ENCODE measurements at regions not wholly inside any gene's neighbourhood (a gene's known extent, or its start where the extent isn't known, plus 50 kb on each side); places are given as distances from the start of the nearest gene placed in this dataset.

GRCh38 chr17:51439395-51440229, 179.3 kb downstream of the UTP18 start:
- no peak for ATAC-seq
- Mint-ChIP-seq H3K36me3 (no peaks in the 10 kb centered on the region), H3K27me3 (peaks cover 59% of the 10 kb centered on the region), H3K4me1 (no peaks in the 10 kb centered on the region), H3K9me3 (no peaks in the 10 kb centered on the region), H3K4me3 (no peak overlapping the region), H3K27ac (no peak overlapping the region)

- no peaks in the 10 kb centered on the region for H3K36me3 Mint-ChIP-seq
- H3K27ac Mint-ChIP-seq = no peak overlapping the region
- peaks cover 67% of the 10 kb centered on the region for H3K27me3 Mint-ChIP-seq
- H3K4me1 Mint-ChIP-seq = no peaks in the 10 kb centered on the region
- no peak overlapping the region for H3K4me3 Mint-ChIP-seq
- H3K9me3 Mint-ChIP-seq = no peaks in the 10 kb centered on the region
- ATAC-seq = no peak
Measured at GRCh38 chr17:51441431-51441830, 181.1 kb downstream of the UTP18 start.

- H3K4me1 Mint-ChIP-seq = no peaks in the 10 kb centered on the region
- no peak for ATAC-seq
- H3K27ac Mint-ChIP-seq = no peak overlapping the region
- peaks cover 69% of the 10 kb centered on the region for H3K27me3 Mint-ChIP-seq
- no peaks in the 10 kb centered on the region for H3K9me3 Mint-ChIP-seq
- no peaks in the 10 kb centered on the region for H3K36me3 Mint-ChIP-seq
- H3K4me3 Mint-ChIP-seq = no peak overlapping the region
Measured at GRCh38 chr17:51442088-51442865, 181.9 kb downstream of the UTP18 start.

- ATAC-seq = no peak
- Mint-ChIP-seq H3K27ac (no peak overlapping the region), H3K9me3 (peaks cover 4% of the 10 kb centered on the region), H3K4me1 (no peaks in the 10 kb centered on the region), H3K27me3 (peaks cover 57% of the 10 kb centered on the region), H3K4me3 (no peak overlapping the region), H3K36me3 (no peaks in the 10 kb centered on the region)
Measured at GRCh38 chr17:51443646-51444045, 183.3 kb downstream of the UTP18 start.

- Mint-ChIP-seq H3K9me3 (peaks cover 15% of the 10 kb centered on the region), H3K4me1 (no peaks in the 10 kb centered on the region), H3K4me3 (no peak overlapping the region), H3K36me3 (no peaks in the 10 kb centered on the region), H3K27me3 (peaks cover 45% of the 10 kb centered on the region), H3K27ac (no peak overlapping the region)
- ATAC-seq = no peak
Measured at GRCh38 chr17:51445946-51446345, 185.6 kb downstream of the UTP18 start.

GRCh38 chr17:51454456-51454978, 194.2 kb downstream of the UTP18 start:
- peaks cover 10% of the 10 kb centered on the region for H3K27me3 Mint-ChIP-seq
- H3K36me3 Mint-ChIP-seq = no peaks in the 10 kb centered on the region
- no peak for ATAC-seq
- no peak overlapping the region for H3K4me3 Mint-ChIP-seq
- no peak overlapping the region for H3K27ac Mint-ChIP-seq
- no peaks in the 10 kb centered on the region for H3K4me1 Mint-ChIP-seq
- H3K9me3 Mint-ChIP-seq = peaks cover 11% of the 10 kb centered on the region

- peak; percentile 47 for ATAC-seq
- peaks cover 6% of the 10 kb centered on the region for H3K9me3 Mint-ChIP-seq
- H3K4me1 Mint-ChIP-seq = no peaks in the 10 kb centered on the region
- no peak overlapping the region for H3K27ac Mint-ChIP-seq
- H3K27me3 Mint-ChIP-seq = peaks cover 10% of the 10 kb centered on the region
- H3K4me3 Mint-ChIP-seq = no peak overlapping the region
- no peaks in the 10 kb centered on the region for H3K36me3 Mint-ChIP-seq
Measured at GRCh38 chr17:51455211-51455610, 194.9 kb downstream of the UTP18 start.

- Mint-ChIP-seq H3K27me3 (peaks cover 10% of the 10 kb centered on the region), H3K4me3 (no peak overlapping the region), H3K9me3 (peaks cover 6% of the 10 kb centered on the region), H3K27ac (no peak overlapping the region), H3K4me1 (no peaks in the 10 kb centered on the region), H3K36me3 (no peaks in the 10 kb centered on the region)
- no peak for ATAC-seq
Measured at GRCh38 chr17:51455931-51456330, 195.6 kb downstream of the UTP18 start.

- H3K27ac Mint-ChIP-seq = no peak overlapping the region
- ATAC-seq = no peak
Measured at GRCh38 chr17:51456942-51457341, 196.6 kb downstream of the UTP18 start.

GRCh38 chr17:51461578-51462004, 201.2 kb downstream of the UTP18 start:
- H3K36me3 Mint-ChIP-seq = no peaks in the 10 kb centered on the region
- peak; percentile 51 for ATAC-seq
- no peak overlapping the region for H3K27ac Mint-ChIP-seq
- no peaks in the 10 kb centered on the region for H3K9me3 Mint-ChIP-seq
- peaks cover 26% of the 10 kb centered on the region for H3K27me3 Mint-ChIP-seq
- H3K4me3 Mint-ChIP-seq = no peak overlapping the region
- H3K4me1 Mint-ChIP-seq = no peaks in the 10 kb centered on the region

More at GRCh38 chr17:51456942-51457341, 196.6 kb downstream of the UTP18 start:
- Mint-ChIP-seq H3K4me1 (no peaks in the 10 kb centered on the region), H3K9me3 (peaks cover 4% of the 10 kb centered on the region), H3K27me3 (peaks cover 10% of the 10 kb centered on the region), H3K4me3 (no peak overlapping the region), H3K36me3 (no peaks in the 10 kb centered on the region)

GRCh38 chr17:51463353-51463752, 203.0 kb downstream of the UTP18 start:
- Mint-ChIP-seq H3K9me3 (no peaks in the 10 kb centered on the region), H3K27me3 (peaks cover 21% of the 10 kb centered on the region), H3K4me1 (no peaks in the 10 kb centered on the region), H3K36me3 (no peaks in the 10 kb centered on the region), H3K27ac (no peak overlapping the region), H3K4me3 (no peak overlapping the region)
- no peak for ATAC-seq

- Mint-ChIP-seq H3K4me1 (no peaks in the 10 kb centered on the region), H3K27me3 (peaks cover 16% of the 10 kb centered on the region), H3K9me3 (no peaks in the 10 kb centered on the region), H3K27ac (no peak overlapping the region), H3K4me3 (no peak overlapping the region), H3K36me3 (no peaks in the 10 kb centered on the region)
- ATAC-seq = no peak
Measured at GRCh38 chr17:51467336-51467735, 207.0 kb downstream of the UTP18 start.

- Mint-ChIP-seq H3K36me3 (no peaks in the 10 kb centered on the region), H3K4me1 (no peaks in the 10 kb centered on the region), H3K27me3 (no peaks in the 10 kb centered on the region), H3K27ac (no peak overlapping the region), H3K4me3 (no peak overlapping the region), H3K9me3 (no peaks in the 10 kb centered on the region)
- ATAC-seq = peak; percentile 47
Measured at GRCh38 chr17:51472670-51473205, 212.4 kb downstream of the UTP18 start.

GRCh38 chr17:51474764-51475163, 214.4 kb downstream of the UTP18 start:
- no peak overlapping the region for H3K27ac Mint-ChIP-seq
- H3K9me3 Mint-ChIP-seq = no peaks in the 10 kb centered on the region
- H3K27me3 Mint-ChIP-seq = peaks cover 9% of the 10 kb centered on the region
- no peak overlapping the region for H3K4me3 Mint-ChIP-seq
- ATAC-seq = no peak
- no peaks in the 10 kb centered on the region for H3K36me3 Mint-ChIP-seq
- no peaks in the 10 kb centered on the region for H3K4me1 Mint-ChIP-seq

GRCh38 chr17:51475730-51476129, 215.4 kb downstream of the UTP18 start:
- Mint-ChIP-seq H3K9me3 (peaks cover 5% of the 10 kb centered on the region), H3K4me3 (no peak overlapping the region), H3K4me1 (no peaks in the 10 kb centered on the region), H3K36me3 (no peaks in the 10 kb centered on the region), H3K27ac (no peak overlapping the region), H3K27me3 (peaks cover 9% of the 10 kb centered on the region)
- no peak for ATAC-seq
